ENCODE measurements at regions not wholly inside any gene's neighbourhood (a gene's known extent, or its start where the extent isn't known, plus 50 kb on each side); places are given as distances from the start of the nearest gene placed in this dataset.
"Not testable (repeated sequence)": the region's sequence is repeated elsewhere in the genome, so short reads cannot be mapped to it uniquely, and the experiment has no call there.

GRCh38 chr2:195238379-195238778 lies 418.6 kb upstream of the SLC39A10 start:
- FAIRE-seq, result no peak
- intact Hi-C loops (cut with micrococcal nuclease; ENCODE audit: unreplicated experiment), result no loop called here
- no peaks in the 10 kb centered on the region for H3K36me3 ChIP-seq (replicated peaks in 1 of 2; ENCODE audit: control insufficient read depth in 1 of 2, insufficient read depth in 2 of 2, low read length in 2 of 2)
- no peak overlapping the region for H3K4me3 ChIP-seq (replicated peaks in 1 of 3; ENCODE audit: insufficient read depth in 1 of 3, low read depth in 2 of 3, low read length in 3 of 3)
- ChIA-PET CTCF (ENCODE audit: low intra/inter-chr PET ratio, low total read pairs) (no interaction called here), POLR2A (no interaction called here)
- no peaks in the 10 kb centered on the region for H3K4me1 ChIP-seq (ENCODE audit: insufficient read depth, low read length)
- BruUV-seq (replicated peaks), result no TSS peak
- WGBS (ENCODE audit: low lambda C conversion rate), result 0% methylated on average over 1 of the region's 1 CpG
- H3K79me2 ChIP-seq (ENCODE audit: insufficient read depth, low read length), result no peaks in the 10 kb centered on the region
- H3K27me3 ChIP-seq (ENCODE audit: control insufficient read depth in 1 of 2, insufficient read depth in 2 of 2, low read length in 2 of 2), result no peaks in the 10 kb centered on the region
- TF ChIP-seq HNF4A (CRISPR knock-in tag; IDR thresholded peaks at IDR 0.05), result no peak
- TF ChIP-seq KLF6 (CRISPR knock-in tag; IDR thresholded peaks at IDR 0.05), result no peak
- no peak for TF ChIP-seq ZNF468 (CRISPR knock-in tag; IDR thresholded peaks at IDR 0.05)
- no peak for TF ChIP-seq ZNF503 (CRISPR knock-in tag; IDR thresholded peaks at IDR 0.05)
- TF ChIP-seq ZNF24 (IDR thresholded peaks at IDR 0.05), result no peak
- no peak for TF ChIP-seq CREB3 (CRISPR knock-in tag; IDR thresholded peaks at IDR 0.05)
- TF ChIP-seq ZNF224 (CRISPR knock-in tag; IDR thresholded peaks at IDR 0.05), result no peak
- no peak for TF ChIP-seq KLF15 (CRISPR knock-in tag; IDR thresholded peaks at IDR 0.05; ENCODE audit: borderline replicate concordance)
- TF ChIP-seq MIER2 (CRISPR knock-in tag; IDR thresholded peaks at IDR 0.05), result no peak
- TF ChIP-seq ZFP36 (IDR thresholded peaks at IDR 0.05; ENCODE audit: borderline replicate concordance, low read depth, low read length, partially characterized antibody), result no peak
- TF ChIP-seq GATA4 (IDR thresholded peaks at IDR 0.05; ENCODE audit: borderline replicate concordance, low read depth), result no peak
- TF ChIP-seq DR1 (CRISPR knock-in tag; IDR thresholded peaks at IDR 0.05), result no peak
- TF ChIP-seq ZNF207 (IDR thresholded peaks at IDR 0.05; ENCODE audit: borderline replicate concordance), result no peak
- TF ChIP-seq NCOR1 (IDR thresholded peaks at IDR 0.05; ENCODE audit: borderline replicate concordance, low read length), result no peak
- no peak for TF ChIP-seq PLSCR1 (CRISPR knock-in tag; IDR thresholded peaks at IDR 0.05; ENCODE audit: borderline replicate concordance)
- H3K9me3 ChIP-seq (ENCODE audit: low read length), result peaks cover 76% of the 10 kb centered on the region
- DNase-seq (ENCODE audit: low spot score), result no peak
- no peak for ATAC-seq
- in situ Hi-C loops (cut with HindIII; ENCODE audit: extremely low pct_ligation_motif_present, low pct_unique_long_range_greater_than_20kb), result no loop called here
- H3K4me2 ChIP-seq (ENCODE audit: low read depth, low read length), result no peak overlapping the region
- no peaks in the 10 kb centered on the region for H4K20me1 ChIP-seq (ENCODE audit: insufficient read depth, low read length)
- no peak overlapping the region for H3K27ac ChIP-seq (ENCODE audit: extremely low read length, insufficient read depth, low read length)
- H3K9ac ChIP-seq (ENCODE audit: insufficient read depth, low read depth, low read length), result no peak overlapping the region
- no peak overlapping the region for H2AFZ ChIP-seq (ENCODE audit: low read length)

GRCh38 chr2:195228547-195228946 lies 428.5 kb upstream of the SLC39A10 start:
- FAIRE-seq; intact Hi-C loops (cut with micrococcal nuclease; ENCODE audit: unreplicated experiment); H3K9ac ChIP-seq (ENCODE audit: insufficient read depth, low read depth, low read length); DNase-seq (ENCODE audit: low spot score); BruUV-seq (replicated peaks); H4K20me1 ChIP-seq (ENCODE audit: insufficient read depth, low read length); H3K4me3 ChIP-seq (replicated peaks in 1 of 3; ENCODE audit: insufficient read depth in 1 of 3, low read depth in 2 of 3, low read length in 3 of 3); H3K4me1 ChIP-seq (ENCODE audit: insufficient read depth, low read length); H3K4me2 ChIP-seq (ENCODE audit: low read depth, low read length); POLR2A ChIA-PET; CTCF ChIA-PET (ENCODE audit: low intra/inter-chr PET ratio, low total read pairs); H3K36me3 ChIP-seq (replicated peaks in 1 of 2; ENCODE audit: control insufficient read depth in 1 of 2, insufficient read depth in 2 of 2, low read length in 2 of 2); H3K27me3 ChIP-seq (ENCODE audit: control insufficient read depth in 1 of 2, insufficient read depth in 2 of 2, low read length in 2 of 2); ATAC-seq; H3K79me2 ChIP-seq (ENCODE audit: insufficient read depth, low read length); in situ Hi-C loops (cut with HindIII; ENCODE audit: extremely low pct_ligation_motif_present, low pct_unique_long_range_greater_than_20kb); H3K27ac ChIP-seq (ENCODE audit: extremely low read length, insufficient read depth, low read length); H2AFZ ChIP-seq (ENCODE audit: low read length): not testable (repeated sequence)
- peaks cover 10% of the 10 kb centered on the region for H3K9me3 ChIP-seq (ENCODE audit: low read length)
- 55% methylated on average over 18 of the region's 20 CpGs for WGBS (ENCODE audit: low lambda C conversion rate)
